Endodermal cell (in vitro differentiated cells): ENCODE measurements at regions not wholly inside any gene's neighbourhood (a gene's known extent, or its start where the extent isn't known, plus 50 kb on each side); places are given as distances from the start of the nearest gene placed in this dataset.

Source experiments
- DNase-seq: peaks from one replicate; pipeline ENCODE4 v3.0.0-alpha.2; 2017
- H3K27ac ChIP-seq: 2 replicates; pipeline ENCODE4 v1.5.1; 2013; ENCODE audit warnings: mild to moderate bottlenecking, low read depth, low read length, moderate library complexity
- H3K27me3 ChIP-seq: 2 replicates; pipeline ENCODE4 v1.6.1; 2013; ENCODE audit warnings: mild to moderate bottlenecking, low read length, moderate library complexity; ENCODE audit not compliant: insufficient read depth, control insufficient read depth, poor library complexity, severe bottlenecking
- H3K36me3 ChIP-seq: 2 replicates; pipeline ENCODE4 v1.7.0; 2013; ENCODE audit warnings: mild to moderate bottlenecking, low read length, moderate library complexity; ENCODE audit not compliant: control insufficient read depth, insufficient read depth
- H3K4me1 ChIP-seq: one replicate; pipeline ENCODE4 v1.7.0; 2013; ENCODE audit warnings: low read length; ENCODE audit not compliant: control insufficient read depth, insufficient read depth
- H3K4me3 ChIP-seq: 2 replicates; pipeline ENCODE4 v1.5.1; 2013; ENCODE audit warnings: mild to moderate bottlenecking, low read length, moderate library complexity
- H3K9ac ChIP-seq: 2 replicates; pipeline ENCODE4 v1.6.1; 2013; ENCODE audit warnings: mild to moderate bottlenecking, low read length, moderate library complexity; ENCODE audit not compliant: poor library complexity, severe bottlenecking; ENCODE audit errors: extremely low read depth
- H3K9me3 ChIP-seq: 2 replicates; pipeline ENCODE4 v1.6.1; 2013; ENCODE audit warnings: mild to moderate bottlenecking, low read length, moderate library complexity; ENCODE audit not compliant: control insufficient read depth
- H3K27ac Mint-ChIP-seq: 2 replicates; pipeline ENCODE4 v1.8.0; 2020; ENCODE audit warnings: mixed read lengths
- H3K27me3 Mint-ChIP-seq: 2 replicates; pipeline ENCODE4 v1.8.0; 2021; ENCODE audit warnings: mild to moderate bottlenecking, mixed read lengths; ENCODE audit not compliant: insufficient read depth
- H3K36me3 Mint-ChIP-seq: 2 replicates; pipeline ENCODE4 v1.8.0; 2020; ENCODE audit warnings: low read depth, mixed read lengths
- H3K4me1 Mint-ChIP-seq: 2 replicates; pipeline ENCODE4 v1.8.0; 2020; ENCODE audit warnings: mixed read lengths
- H3K4me3 Mint-ChIP-seq: 2 replicates; pipeline ENCODE4 v1.8.0; 2020; ENCODE audit warnings: mild to moderate bottlenecking, moderate library complexity, mixed read lengths
- H3K9me3 Mint-ChIP-seq: 2 replicates; pipeline ENCODE4 v1.8.0; 2020; ENCODE audit warnings: mild to moderate bottlenecking, mixed read lengths
- WGBS, 2 experiments: methylation state at CpG; one replicate each; pipeline versions ENCODE4 v1.1.5 to v1.1.7; 2013; ENCODE audit warnings: missing lambda C conversion rate in 2 of 2, mixed read lengths in 1 of 2; ENCODE audit not compliant: insufficient coverage in 1 of 2, insufficient read length in 1 of 2; 5-methylcytosine and 5-hydroxymethylcytosine counted together
- TF ChIP-seq, protein P1 (sequence below): fragments of 200-600 bp; sonication (generic); conservative IDR thresholded peaks from 2 replicates; pipeline ENCODE4 v1.5.0; 2021; ENCODE audit warnings: antibody characterized with exemption, mild to moderate bottlenecking

DNA sequence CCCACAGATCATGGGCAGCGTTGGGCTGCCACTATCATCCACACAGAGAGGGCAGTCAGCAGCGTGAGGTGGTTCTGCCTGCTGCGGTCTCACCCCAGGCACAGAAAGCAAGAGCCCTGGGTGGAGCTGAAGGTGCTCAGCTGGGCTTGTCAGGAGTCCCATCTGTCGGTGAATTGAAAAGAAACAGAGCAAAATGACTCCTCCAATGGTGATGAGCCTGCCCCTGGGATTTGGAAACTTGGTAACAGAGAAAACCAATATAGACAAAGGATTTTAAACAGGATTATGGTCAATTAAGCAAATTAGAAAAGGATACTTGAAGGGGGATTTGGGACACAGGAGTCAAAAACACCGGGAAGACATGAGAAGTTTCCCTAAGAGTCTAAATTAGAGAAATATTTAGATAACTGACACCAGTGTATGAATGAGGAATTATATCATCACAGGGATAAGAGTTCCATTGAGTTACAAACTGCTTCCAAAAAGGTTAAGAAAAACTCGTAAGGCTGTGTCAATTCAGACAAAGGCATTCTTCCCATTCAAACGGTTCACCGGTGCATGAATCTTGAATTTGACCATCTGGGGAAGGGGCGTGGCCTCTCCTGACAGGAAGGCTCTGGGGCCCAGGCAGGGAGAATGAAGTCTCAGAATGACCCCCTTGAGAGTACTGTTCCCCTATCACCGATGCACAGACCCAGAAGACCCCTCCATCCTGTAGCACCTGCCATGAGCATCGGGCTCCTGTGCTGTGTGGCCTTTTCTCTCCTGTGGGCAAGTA lies 70.0 kb upstream of the PRSS58 start:
- Histone ChIP-seq H3K9ac (no peak overlapping the region), H3K27ac (peak overlapping the region; percentile 96), H3K9me3 (no peaks in the 10 kb centered on the region), H3K27me3 (no peaks in the 10 kb centered on the region), H3K36me3 (no peaks in the 10 kb centered on the region), H3K4me1 (no peaks in the 10 kb centered on the region), H3K4me3 (no peak overlapping the region)
- Mint-ChIP-seq H3K9me3 (no peaks in the 10 kb centered on the region), H3K27ac (no peak overlapping the region), H3K27me3 (no peaks in the 10 kb centered on the region), H3K4me3 (no peak overlapping the region), H3K36me3 (no peaks in the 10 kb centered on the region), H3K4me1 (peaks cover 11% of the 10 kb centered on the region)
- DNase-seq: no peak
- TF ChIP-seq, protein P1, sequence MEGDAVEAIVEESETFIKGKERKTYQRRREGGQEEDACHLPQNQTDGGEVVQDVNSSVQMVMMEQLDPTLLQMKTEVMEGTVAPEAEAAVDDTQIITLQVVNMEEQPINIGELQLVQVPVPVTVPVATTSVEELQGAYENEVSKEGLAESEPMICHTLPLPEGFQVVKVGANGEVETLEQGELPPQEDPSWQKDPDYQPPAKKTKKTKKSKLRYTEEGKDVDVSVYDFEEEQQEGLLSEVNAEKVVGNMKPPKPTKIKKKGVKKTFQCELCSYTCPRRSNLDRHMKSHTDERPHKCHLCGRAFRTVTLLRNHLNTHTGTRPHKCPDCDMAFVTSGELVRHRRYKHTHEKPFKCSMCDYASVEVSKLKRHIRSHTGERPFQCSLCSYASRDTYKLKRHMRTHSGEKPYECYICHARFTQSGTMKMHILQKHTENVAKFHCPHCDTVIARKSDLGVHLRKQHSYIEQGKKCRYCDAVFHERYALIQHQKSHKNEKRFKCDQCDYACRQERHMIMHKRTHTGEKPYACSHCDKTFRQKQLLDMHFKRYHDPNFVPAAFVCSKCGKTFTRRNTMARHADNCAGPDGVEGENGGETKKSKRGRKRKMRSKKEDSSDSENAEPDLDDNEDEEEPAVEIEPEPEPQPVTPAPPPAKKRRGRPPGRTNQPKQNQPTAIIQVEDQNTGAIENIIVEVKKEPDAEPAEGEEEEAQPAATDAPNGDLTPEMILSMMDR: no peak
- 71 to 82% methylated on average over 8 to 11 of the region's 11 CpGs for WGBS, 2 experiments

- Mint-ChIP-seq H3K4me3 (no peak overlapping the region), H3K27me3 (no peaks in the 10 kb centered on the region), H3K9me3 (no peaks in the 10 kb centered on the region), H3K4me1 (peaks cover 9% of the 10 kb centered on the region), H3K27ac (peak overlapping the region; percentile 36), H3K36me3 (no peaks in the 10 kb centered on the region)
- WGBS, 2 experiments: 20 to 24% methylated on average over 1 to 4 of the region's 4 CpGs
- TF ChIP-seq, protein P1: peak; percentile 87
- peak overlapping the region; percentile 6 for H3K9ac ChIP-seq
- no peak overlapping the region for H3K4me3 ChIP-seq
- no peaks in the 10 kb centered on the region for H3K4me1 ChIP-seq
- no peaks in the 10 kb centered on the region for H3K27me3 ChIP-seq
- no peaks in the 10 kb centered on the region for H3K9me3 ChIP-seq
- DNase-seq: peak; percentile 96
- H3K36me3 ChIP-seq: no peaks in the 10 kb centered on the region
- H3K27ac ChIP-seq: no peak overlapping the region
Observed at GRCh38 chr7:142323706-142324105, 65.8 kb upstream of the PRSS58 start.

- Histone ChIP-seq H3K4me3 (no peak overlapping the region), H3K27me3 (no peaks in the 10 kb centered on the region), H3K27ac (no peak overlapping the region), H3K9ac (no peak overlapping the region), H3K4me1 (no peaks in the 10 kb centered on the region), H3K36me3 (no peaks in the 10 kb centered on the region), H3K9me3 (no peaks in the 10 kb centered on the region)
- Mint-ChIP-seq H3K9me3 (no peaks in the 10 kb centered on the region), H3K4me1 (peaks cover 8% of the 10 kb centered on the region), H3K36me3 (no peaks in the 10 kb centered on the region), H3K4me3 (no peak overlapping the region), H3K27me3 (peaks cover 2% of the 10 kb centered on the region), H3K27ac (no peak overlapping the region)
- TF ChIP-seq, protein P1: no peak
- no peak for DNase-seq
- WGBS, 2 experiments: 94 to 100% methylated on average over 2 to 7 of the region's 7 CpGs
Observed at GRCh38 chr7:142321391-142321790, 63.5 kb upstream of the PRSS58 start.
